Suprapubic skin (tissue), 4 donors: ENCODE measurements at regions not wholly inside any gene's neighbourhood (a gene's known extent, or its start where the extent isn't known, plus 50 kb on each side); places are given as distances from the start of the nearest gene placed in this dataset.

Experiments
- CTCF ChIP-seq, 2 donors: fragments of 200-600 bp in 1 of 2; fragments of 450-650 bp in 1 of 2; sonication (generic) in 1 of 2; IDR thresholded peaks; one replicate each; pipeline ENCODE4 v1.5.1; 2016 to 2019; ENCODE audit warnings: antibody characterized with exemption in 2 of 2, mild to moderate bottlenecking in 1 of 2, moderate library complexity in 1 of 2
- POLR2A ChIP-seq, 2 donors: fragments of 450-650 bp; IDR thresholded peaks; one replicate each; pipeline ENCODE4 v1.6.1; 2017; ENCODE audit warnings: antibody characterized with exemption in 2 of 2, mild to moderate bottlenecking in 2 of 2, moderate library complexity in 2 of 2
- POLR2AphosphoS5 ChIP-seq, 3 donors: sonication (generic); formaldehyde crosslinking; IDR thresholded peaks; one replicate each; pipeline ENCODE4 v1.6.1; 2017; ENCODE audit warnings: antibody characterized with exemption in 3 of 3

DNA sequence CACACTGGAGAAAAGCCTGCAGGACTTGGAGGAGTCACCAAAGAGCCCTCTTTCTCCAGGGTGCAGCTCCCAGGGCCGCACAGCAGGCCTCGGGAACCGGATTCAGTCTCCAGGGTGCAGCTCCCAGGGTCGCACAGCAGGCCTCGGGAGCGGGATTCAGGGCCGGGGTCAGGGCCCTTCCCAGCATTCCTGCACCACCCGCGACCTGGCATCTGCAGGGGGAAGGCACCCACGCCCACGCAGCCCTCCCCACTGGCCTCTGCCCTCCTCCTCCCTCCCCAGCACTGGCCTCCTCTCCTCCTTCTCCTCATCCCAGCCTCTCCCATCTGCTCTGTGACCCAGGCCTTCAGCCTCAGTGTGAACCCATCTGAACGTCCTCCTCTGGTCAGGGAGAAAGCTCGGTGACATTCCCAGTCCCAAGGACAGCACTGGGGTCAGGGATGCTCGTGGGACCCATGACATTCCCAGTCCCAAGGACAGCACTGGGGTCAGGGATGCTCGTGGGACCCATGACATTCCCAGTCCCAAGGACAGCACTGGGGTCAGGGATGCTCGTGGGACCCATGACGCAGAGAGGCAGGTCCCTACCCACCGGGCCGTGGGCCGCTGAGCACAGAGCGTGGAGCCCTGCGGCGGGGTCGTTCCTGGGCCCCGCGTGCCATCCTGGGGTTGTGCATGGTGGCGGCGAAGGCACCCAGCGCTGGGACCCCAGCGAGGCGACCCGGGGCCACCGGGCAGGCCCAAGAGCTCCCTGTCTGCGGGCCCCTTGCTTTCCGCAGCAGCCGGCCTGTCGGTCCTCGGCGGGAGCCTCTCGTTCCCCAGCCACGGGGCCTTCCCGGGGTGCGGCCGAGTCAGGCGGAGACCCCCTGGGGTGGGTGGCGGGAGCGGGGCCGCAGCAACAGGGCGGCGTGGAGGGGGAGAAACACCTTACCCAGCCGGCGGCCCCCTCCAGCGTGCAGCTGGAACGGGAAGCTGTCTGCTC, 550.2 kb upstream of the SALL3 start:
- TF ChIP-seq POLR2AphosphoS5 (IDR thresholded peaks at IDR 0.05) (no peak), POLR2A (IDR thresholded peaks at IDR 0.05) (no peak), CTCF (IDR thresholded peaks at IDR 0.05) (no peak)
